ENCODE measurements at regions not wholly inside any gene's neighbourhood (a gene's known extent, or its start where the extent isn't known, plus 50 kb on each side); places are given as distances from the start of the nearest gene placed in this dataset.

GRCh38 chr14:87109271-87109670 is 883.7 kb downstream of the GALC start:
- Histone ChIP-seq H3K9ac (no peak overlapping the region), H3K79me2 (ENCODE audit: insufficient read depth, low read depth) (no peaks in the 10 kb centered on the region), H3K27ac (no peak overlapping the region), H3K4me3 (IDR thresholded peaks at IDR 0.05; ENCODE audit: insufficient read depth, low read depth, low read length) (no peak overlapping the region), H3K4me2 (no peak overlapping the region), H3K27me3 (ENCODE audit: insufficient read depth, low read depth) (no peaks in the 10 kb centered on the region), H3K36me3 (ENCODE audit: insufficient read depth) (no peaks in the 10 kb centered on the region), H3K4me1 (ENCODE audit: low read depth, poor library complexity, severe bottlenecking) (no peaks in the 10 kb centered on the region), H4K20me1 (ENCODE audit: insufficient read depth) (no peaks in the 10 kb centered on the region), H2AFZ (ENCODE audit: low read depth) (no peak overlapping the region)
- TF ChIP-seq CTCF (conservative IDR thresholded peaks at IDR 0.05; ENCODE audit: low read depth, low read length), result no peak

- H2AFZ ChIP-seq (ENCODE audit: low read depth), result no peak overlapping the region
- no peak overlapping the region for H3K27ac ChIP-seq
- no peak overlapping the region for H3K9ac ChIP-seq
- no peaks in the 10 kb centered on the region for H3K4me1 ChIP-seq (ENCODE audit: low read depth, poor library complexity, severe bottlenecking)
- no peaks in the 10 kb centered on the region for H3K79me2 ChIP-seq (ENCODE audit: insufficient read depth, low read depth)
- H3K4me3 ChIP-seq (IDR thresholded peaks at IDR 0.05; ENCODE audit: insufficient read depth, low read depth, low read length), result no peak overlapping the region
- H3K27me3 ChIP-seq (ENCODE audit: insufficient read depth, low read depth), result no peaks in the 10 kb centered on the region
- no peaks in the 10 kb centered on the region for H3K36me3 ChIP-seq (ENCODE audit: insufficient read depth)
- no peaks in the 10 kb centered on the region for H4K20me1 ChIP-seq (ENCODE audit: insufficient read depth)
- no peak overlapping the region for H3K4me2 ChIP-seq
- TF ChIP-seq CTCF (conservative IDR thresholded peaks at IDR 0.05; ENCODE audit: low read depth, low read length), result no peak
Observed at GRCh38 chr14:87108726-87109125, 884.3 kb downstream of the GALC start.

- Histone ChIP-seq H2AFZ (ENCODE audit: low read depth) (no peak overlapping the region), H3K4me1 (ENCODE audit: low read depth, poor library complexity, severe bottlenecking) (no peaks in the 10 kb centered on the region)
Observed at GRCh38 chr14:87102811-87103378, 890.1 kb downstream of the GALC start.

GRCh38 chr14:87097015-87097414 is 896.0 kb downstream of the GALC start:
- no peaks in the 10 kb centered on the region for H3K36me3 ChIP-seq (ENCODE audit: insufficient read depth)
- H3K27me3 ChIP-seq (ENCODE audit: insufficient read depth, low read depth), result no peaks in the 10 kb centered on the region
- no peak overlapping the region for H3K27ac ChIP-seq
- no peak overlapping the region for H3K4me3 ChIP-seq (IDR thresholded peaks at IDR 0.05; ENCODE audit: insufficient read depth, low read depth, low read length)
- no peaks in the 10 kb centered on the region for H4K20me1 ChIP-seq (ENCODE audit: insufficient read depth)
- no peak for TF ChIP-seq CTCF (conservative IDR thresholded peaks at IDR 0.05; ENCODE audit: low read depth, low read length)
- H3K9ac ChIP-seq, result no peak overlapping the region
- H3K79me2 ChIP-seq (ENCODE audit: insufficient read depth, low read depth), result no peaks in the 10 kb centered on the region
- H2AFZ ChIP-seq (ENCODE audit: low read depth), result no peak overlapping the region
- H3K4me2 ChIP-seq, result no peak overlapping the region
- no peaks in the 10 kb centered on the region for H3K4me1 ChIP-seq (ENCODE audit: low read depth, poor library complexity, severe bottlenecking)

More at GRCh38 chr14:87102811-87103378, 890.1 kb downstream of the GALC start:
- Histone ChIP-seq H3K4me2 (no peak overlapping the region), H3K27me3 (ENCODE audit: insufficient read depth, low read depth) (no peaks in the 10 kb centered on the region), H3K79me2 (ENCODE audit: insufficient read depth, low read depth) (no peaks in the 10 kb centered on the region), H3K36me3 (ENCODE audit: insufficient read depth) (no peaks in the 10 kb centered on the region), H3K27ac (no peak overlapping the region), H3K9ac (no peak overlapping the region), H3K4me3 (IDR thresholded peaks at IDR 0.05; ENCODE audit: insufficient read depth, low read depth, low read length) (no peak overlapping the region), H4K20me1 (ENCODE audit: insufficient read depth) (no peaks in the 10 kb centered on the region)
- no peak for TF ChIP-seq CTCF (conservative IDR thresholded peaks at IDR 0.05; ENCODE audit: low read depth, low read length)

Measured in KMS-11 (cell line).